DND-41 (cell line): ENCODE measurements at regions not wholly inside any gene's neighbourhood (a gene's known extent, or its start where the extent isn't known, plus 50 kb on each side); places are given as distances from the start of the nearest gene placed in this dataset.

Source experiments
- ATAC-seq: fragments of 200-7000 bp; cut with Tn5 transposase; 3 replicates; pipeline ENCODE4 v1.9.1; 2021; ENCODE audit warnings: low read depth; ENCODE audit not compliant: insufficient read depth
- DNase-seq: peaks from one replicate; pipeline ENCODE4 v3.0.0-alpha.2; 2020
- H2AFZ ChIP-seq: 2 replicates; pipeline ENCODE4 v1.6.0; 2012; ENCODE audit warnings: low read depth, low read length
- H3K27ac ChIP-seq: 2 replicates; pipeline ENCODE4 v1.5.1; 2012; ENCODE audit warnings: low read length, inconsistent platforms
- H3K27me3 ChIP-seq: fragments of 200-600 bp; sonication (generic); 2 replicates; pipeline ENCODE4 v1.6.0; 2012; ENCODE audit warnings: low read length, mild to moderate bottlenecking, inconsistent platforms; ENCODE audit not compliant: insufficient read depth, poor library complexity
- H3K36me3 ChIP-seq: 2 replicates; pipeline ENCODE4 v1.5.1; 2012; ENCODE audit warnings: low read length, inconsistent platforms; ENCODE audit not compliant: insufficient read depth
- H3K4me1 ChIP-seq: 2 replicates; pipeline ENCODE4 v1.5.1; 2012; ENCODE audit warnings: mild to moderate bottlenecking, low read length; ENCODE audit not compliant: insufficient read depth
- H3K4me2 ChIP-seq: 2 replicates; pipeline ENCODE4 v1.6.0; 2012; ENCODE audit warnings: mild to moderate bottlenecking, moderate library complexity, low read length, inconsistent platforms; ENCODE audit not compliant: insufficient read depth
- H3K4me3 ChIP-seq, 2 experiments: fragments of 200-600 bp in 1 of 2; shearing (Covaris generic) in 1 of 2; 2 replicates each; pipeline ENCODE4 v1.5.1; 2012 to 2016; ENCODE audit warnings: inconsistent platforms in 2 of 2, low read length in 2 of 2, mild to moderate bottlenecking in 2 of 2, low read depth in 1 of 2, moderate library complexity in 1 of 2
- H3K79me2 ChIP-seq: 2 replicates; pipeline ENCODE4 v1.6.0; 2012; ENCODE audit warnings: low read length, inconsistent platforms; ENCODE audit not compliant: insufficient read depth
- H3K9ac ChIP-seq: 2 replicates; pipeline ENCODE4 v1.6.0; 2012; ENCODE audit warnings: low read depth, mild to moderate bottlenecking, inconsistent platforms, low read length, moderate library complexity
- H3K9me3 ChIP-seq: 2 replicates; pipeline ENCODE4 v1.5.1; 2012; ENCODE audit warnings: low read length, moderate library complexity, mild to moderate bottlenecking, inconsistent platforms; ENCODE audit not compliant: insufficient read depth, severe bottlenecking
- H4K20me1 ChIP-seq: 2 replicates; pipeline ENCODE4 v1.6.0; 2012; ENCODE audit warnings: low read length; ENCODE audit not compliant: insufficient read depth
- CTCF ChIP-seq: IDR thresholded peaks from 2 replicates; pipeline ENCODE4 v1.5.1; 2012; ENCODE audit warnings: borderline replicate concordance, low read length, moderate library complexity, mild to moderate bottlenecking; ENCODE audit not compliant: poor library complexity, severe bottlenecking; ENCODE audit errors: extremely low read depth
- EZH2 ChIP-seq: IDR thresholded peaks from 3 replicates; pipeline ENCODE4 v1.6.1; 2012; ENCODE audit warnings: borderline replicate concordance, low read depth, mild to moderate bottlenecking, moderate library complexity, low read length, inconsistent platforms; ENCODE audit not compliant: severe bottlenecking

- H4K20me1 ChIP-seq: no peaks in the 10 kb centered on the region
- no peak overlapping the region for H3K4me2 ChIP-seq
- H3K36me3 ChIP-seq: no peaks in the 10 kb centered on the region
- TF ChIP-seq CTCF (no peak), EZH2 (no peak)
- H3K79me2 ChIP-seq: no peaks in the 10 kb centered on the region
- no peaks in the 10 kb centered on the region for H3K27me3 ChIP-seq
- no peak overlapping the region for H3K27ac ChIP-seq
- DNase-seq (no peak), ATAC-seq (no peak)
- H3K4me3 ChIP-seq: no peak overlapping the region
- H3K4me1 ChIP-seq: no peaks in the 10 kb centered on the region
- H3K9ac ChIP-seq: no peak overlapping the region
- H2AFZ ChIP-seq: no peak overlapping the region
- no peaks in the 10 kb centered on the region for H3K9me3 ChIP-seq
Measured at GRCh38 chr5:7995688-7996294, 126.8 kb downstream of the MTRR start.

- Histone ChIP-seq H3K9ac (no peak overlapping the region), H3K4me1 (no peaks in the 10 kb centered on the region), H3K4me3 (no peak overlapping the region), H3K36me3 (no peaks in the 10 kb centered on the region), H3K4me2 (no peak overlapping the region), H3K9me3 (no peaks in the 10 kb centered on the region), H3K79me2 (no peaks in the 10 kb centered on the region), H4K20me1 (no peaks in the 10 kb centered on the region), H2AFZ (no peak overlapping the region), H3K27ac (no peak overlapping the region), H3K27me3 (no peaks in the 10 kb centered on the region)
- ATAC-seq (no peak), DNase-seq (no peak)
- no peak for TF ChIP-seq CTCF
- no peak for TF ChIP-seq EZH2
Measured at GRCh38 chr5:8005416-8005815, 136.5 kb downstream of the MTRR start.

GRCh38 chr5:8012131-8012977, 143.4 kb downstream of the MTRR start:
- ATAC-seq (no peak), DNase-seq (peak; percentile 27)
- Histone ChIP-seq H3K4me1 (no peaks in the 10 kb centered on the region), H4K20me1 (no peaks in the 10 kb centered on the region), H3K4me3 (no peak overlapping the region), H3K79me2 (no peaks in the 10 kb centered on the region), H3K4me2 (no peak overlapping the region), H3K27ac (no peak overlapping the region), H3K9me3 (no peaks in the 10 kb centered on the region), H3K9ac (no peak overlapping the region), H3K27me3 (peaks cover 3% of the 10 kb centered on the region), H3K36me3 (no peaks in the 10 kb centered on the region), H2AFZ (no peak overlapping the region)
- TF ChIP-seq CTCF (peak; percentile 44), EZH2 (no peak)
